ENCODE measurements at regions not wholly inside any gene's neighbourhood (a gene's known extent, or its start where the extent isn't known, plus 50 kb on each side); places are given as distances from the start of the nearest gene placed in this dataset.
A peak's percentile ranks its signal among the peaks of the same experiment; 100 is the strongest.

- FAIRE-seq (no peak), ATAC-seq (no peak), DNase-seq (no peak)
- no peak overlapping the region for H3K4me3 ChIP-seq
- H3K4me1 ChIP-seq = no peaks in the 10 kb centered on the region
- H3K9me3 ChIP-seq = no peaks in the 10 kb centered on the region
- 4 to 8% methylated on average over 1 of the region's 1 CpG for WGBS, 2 donors
- TF ChIP-seq CTCF (IDR thresholded peaks at IDR 0.05) = no peak
- H3K27me3 ChIP-seq = no peaks in the 10 kb centered on the region
- H3K27ac ChIP-seq = no peak overlapping the region
- intact Hi-C loops (cut with DNase I) = no loop called here
- no peaks in the 10 kb centered on the region for H3K36me3 ChIP-seq
Observed at GRCh38 chr3:106452096-106452495, 583.3 kb upstream of the CBLB start.

GRCh38 chr3:106454497-106454896 lies 585.7 kb upstream of the CBLB start:
- ATAC-seq (no peak), FAIRE-seq (no peak), DNase-seq (no peak)
- intact Hi-C loops (cut with DNase I) = no loop called here
- no peak overlapping the region for H3K4me3 ChIP-seq
- no peak for TF ChIP-seq CTCF (IDR thresholded peaks at IDR 0.05)
- H3K27me3 ChIP-seq = no peaks in the 10 kb centered on the region
- no peaks in the 10 kb centered on the region for H3K36me3 ChIP-seq
- no peak overlapping the region for H3K27ac ChIP-seq
- H3K9me3 ChIP-seq = no peaks in the 10 kb centered on the region
- WGBS, 2 donors = 72 to 80% methylated on average over 4 of the region's 4 CpGs
- H3K4me1 ChIP-seq = no peaks in the 10 kb centered on the region

- no peaks in the 10 kb centered on the region for H3K27me3 ChIP-seq
- H3K4me3 ChIP-seq = no peak overlapping the region
- TF ChIP-seq CTCF (IDR thresholded peaks at IDR 0.05) = no peak
- intact Hi-C loops (cut with DNase I) = no loop called here
- ATAC-seq (peak in 2 of 4 donors; percentile 25 to 48), DNase-seq (no peak), FAIRE-seq (no peak)
- no peaks in the 10 kb centered on the region for H3K9me3 ChIP-seq
- no peaks in the 10 kb centered on the region for H3K36me3 ChIP-seq
- 38 to 51% methylated on average over 3 of the region's 3 CpGs for WGBS, 2 donors
- H3K27ac ChIP-seq = no peak overlapping the region
- H3K4me1 ChIP-seq = no peaks in the 10 kb centered on the region
Observed at GRCh38 chr3:106457281-106458180, 588.7 kb upstream of the CBLB start.

- ATAC-seq (no peak), DNase-seq (no peak), FAIRE-seq (no peak)
- Histone ChIP-seq H3K4me1 (no peaks in the 10 kb centered on the region), H3K27ac (no peak overlapping the region), H3K36me3 (no peaks in the 10 kb centered on the region), H3K9me3 (no peaks in the 10 kb centered on the region), H3K27me3 (no peaks in the 10 kb centered on the region), H3K4me3 (no peak overlapping the region)
- 68 to 69% methylated on average over 3 of the region's 3 CpGs for WGBS, 2 donors
- TF ChIP-seq CTCF (IDR thresholded peaks at IDR 0.05) = no peak
- intact Hi-C loops (cut with DNase I) = no loop called here
Observed at GRCh38 chr3:106458952-106459351, 590.1 kb upstream of the CBLB start.

- Histone ChIP-seq H3K27me3 (no peaks in the 10 kb centered on the region), H3K27ac (no peak overlapping the region), H3K36me3 (no peaks in the 10 kb centered on the region), H3K4me3 (no peak overlapping the region), H3K9me3 (no peaks in the 10 kb centered on the region), H3K4me1 (no peaks in the 10 kb centered on the region)
- no peak for ATAC-seq
- intact Hi-C loops (cut with DNase I) = no loop called here
- no peak for FAIRE-seq
- 90 to 95% methylated on average over 2 of the region's 2 CpGs for WGBS, 2 donors
- DNase-seq = no peak
- no peak for TF ChIP-seq CTCF (IDR thresholded peaks at IDR 0.05)
Observed at GRCh38 chr3:106466881-106467280, 598.1 kb upstream of the CBLB start.

All from pancreas (tissue), 10 donors.